GM12801 (cell line): ENCODE measurements at regions not wholly inside any gene's neighbourhood (a gene's known extent, or its start where the extent isn't known, plus 50 kb on each side); places are given as distances from the start of the nearest gene placed in this dataset.

Experiments used
- TF ChIP-seq, protein P1 (sequence below): IDR thresholded peaks from one replicate; pipeline ENCODE4 v1.5.1; 2011; ENCODE audit warnings: control low read depth; ENCODE audit not compliant: insufficient read length; ENCODE audit errors: extremely low read depth

DNA sequence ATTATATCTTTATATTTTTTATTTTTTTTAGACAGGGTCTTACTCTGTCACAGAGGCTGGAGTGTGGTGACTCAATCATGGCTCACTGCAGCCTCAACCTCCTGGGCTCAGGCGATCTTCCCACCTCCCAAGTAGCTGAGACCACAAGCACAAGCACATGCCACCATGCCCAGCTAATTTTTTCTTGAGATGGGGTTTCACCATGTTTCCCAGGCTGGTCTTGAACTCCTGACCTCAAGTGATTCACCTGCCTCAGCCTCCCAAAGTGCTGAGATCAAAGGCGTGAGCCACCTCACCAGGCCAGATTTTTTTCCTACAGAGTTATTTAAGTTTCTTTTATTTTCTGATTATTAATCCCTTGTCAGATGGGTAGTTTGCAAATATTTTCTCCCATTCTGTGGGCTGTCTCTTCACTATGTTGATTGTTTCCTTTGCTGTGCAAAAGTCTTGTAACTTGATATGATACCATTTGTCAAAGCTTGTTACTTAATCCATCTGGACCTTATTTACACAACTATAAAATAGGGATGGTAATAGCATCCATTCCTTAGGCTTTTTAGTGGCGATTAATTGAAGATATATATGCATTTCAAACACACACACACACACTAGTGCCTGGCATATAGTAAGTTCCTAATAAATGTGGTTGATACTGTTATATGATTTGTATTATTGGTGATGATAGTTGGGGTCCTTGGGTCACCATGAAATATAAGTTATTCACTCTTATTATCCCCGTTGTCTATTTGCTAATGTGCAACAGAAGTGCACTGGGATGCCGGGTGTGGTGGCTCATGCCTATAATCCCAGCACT lies 187.1 kb downstream of the BCAS1 start:
- TF ChIP-seq, protein P1, sequence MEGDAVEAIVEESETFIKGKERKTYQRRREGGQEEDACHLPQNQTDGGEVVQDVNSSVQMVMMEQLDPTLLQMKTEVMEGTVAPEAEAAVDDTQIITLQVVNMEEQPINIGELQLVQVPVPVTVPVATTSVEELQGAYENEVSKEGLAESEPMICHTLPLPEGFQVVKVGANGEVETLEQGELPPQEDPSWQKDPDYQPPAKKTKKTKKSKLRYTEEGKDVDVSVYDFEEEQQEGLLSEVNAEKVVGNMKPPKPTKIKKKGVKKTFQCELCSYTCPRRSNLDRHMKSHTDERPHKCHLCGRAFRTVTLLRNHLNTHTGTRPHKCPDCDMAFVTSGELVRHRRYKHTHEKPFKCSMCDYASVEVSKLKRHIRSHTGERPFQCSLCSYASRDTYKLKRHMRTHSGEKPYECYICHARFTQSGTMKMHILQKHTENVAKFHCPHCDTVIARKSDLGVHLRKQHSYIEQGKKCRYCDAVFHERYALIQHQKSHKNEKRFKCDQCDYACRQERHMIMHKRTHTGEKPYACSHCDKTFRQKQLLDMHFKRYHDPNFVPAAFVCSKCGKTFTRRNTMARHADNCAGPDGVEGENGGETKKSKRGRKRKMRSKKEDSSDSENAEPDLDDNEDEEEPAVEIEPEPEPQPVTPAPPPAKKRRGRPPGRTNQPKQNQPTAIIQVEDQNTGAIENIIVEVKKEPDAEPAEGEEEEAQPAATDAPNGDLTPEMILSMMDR, result no peak

DNA sequence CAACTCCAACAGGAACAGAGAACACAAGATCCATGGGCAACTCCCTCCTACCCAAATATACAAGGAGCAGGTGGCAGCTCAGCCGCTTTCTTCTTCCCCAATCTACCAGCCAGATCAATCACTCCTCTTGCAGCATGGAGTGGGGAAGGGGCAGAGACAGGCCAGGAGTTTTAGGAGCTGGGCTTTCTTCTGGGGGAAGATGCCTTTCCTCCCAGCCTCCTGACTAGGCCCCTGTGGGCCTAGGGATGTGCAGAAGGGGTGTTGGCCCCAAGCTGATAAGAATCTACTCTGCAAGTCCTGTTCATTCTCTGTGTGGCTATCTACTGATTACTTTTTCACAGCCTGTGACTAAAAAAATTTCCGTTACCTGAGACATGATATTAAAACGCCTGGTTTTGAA lies 189.0 kb downstream of the BCAS1 start:
- TF ChIP-seq, protein P1, result no peak

DNA sequence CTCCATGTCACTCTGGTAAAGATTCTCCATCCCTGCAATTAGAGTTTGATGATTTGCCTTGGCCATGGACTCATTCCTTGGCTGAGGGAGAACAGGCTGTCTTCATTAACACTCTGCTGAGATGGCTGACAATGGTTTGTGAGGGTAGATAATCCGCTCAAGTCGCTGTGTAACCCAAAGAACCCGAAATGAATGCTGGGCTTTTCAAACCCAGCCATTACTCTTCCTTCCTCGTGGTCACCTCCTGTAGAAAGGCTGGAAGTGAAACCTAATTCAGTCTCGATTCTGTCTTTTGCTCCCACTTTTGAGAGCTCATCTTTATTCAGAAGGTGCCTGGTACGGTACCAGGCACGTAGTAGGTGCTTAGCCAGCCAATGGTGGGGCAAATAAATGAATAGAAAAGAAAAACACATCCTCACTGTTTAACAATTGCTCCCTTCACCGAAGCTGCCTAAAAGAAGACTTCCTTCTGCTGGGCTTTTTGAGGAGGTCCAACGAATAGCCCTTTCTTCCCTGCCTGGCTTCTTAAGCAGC lies 190.2 kb downstream of the BCAS1 start:
- TF ChIP-seq, protein P1, result no peak

DNA sequence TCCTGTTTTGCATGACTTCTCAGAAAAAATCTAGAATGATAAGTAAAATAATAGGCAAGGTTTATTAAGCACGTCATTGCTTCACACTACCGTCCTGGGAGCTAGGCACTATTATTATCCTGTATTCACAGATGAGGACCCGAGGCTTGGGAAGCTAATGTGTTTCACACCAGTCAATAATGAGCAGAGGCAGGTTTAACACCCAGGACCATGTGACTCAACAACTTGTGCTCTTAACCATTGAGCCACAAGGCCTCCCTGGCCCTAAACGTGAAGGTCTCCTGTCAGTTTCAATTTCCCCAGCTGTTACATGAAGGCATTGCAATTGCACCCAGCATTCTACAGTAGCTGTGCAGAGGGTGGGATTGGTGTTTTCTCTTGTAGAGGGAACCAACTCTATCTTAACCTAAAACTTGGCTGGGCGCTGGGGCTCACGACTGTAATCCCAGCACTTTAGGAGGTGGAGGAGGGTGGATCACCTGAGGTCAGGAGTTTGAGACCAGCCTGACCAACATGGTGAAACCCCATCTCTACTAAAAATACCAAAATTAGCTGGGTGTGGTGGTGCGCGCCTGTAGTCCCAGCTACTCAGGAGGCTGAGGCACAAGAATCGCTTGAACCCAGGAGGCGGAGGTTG lies 191.2 kb downstream of the BCAS1 start:
- TF ChIP-seq, protein P1, result no peak

DNA sequence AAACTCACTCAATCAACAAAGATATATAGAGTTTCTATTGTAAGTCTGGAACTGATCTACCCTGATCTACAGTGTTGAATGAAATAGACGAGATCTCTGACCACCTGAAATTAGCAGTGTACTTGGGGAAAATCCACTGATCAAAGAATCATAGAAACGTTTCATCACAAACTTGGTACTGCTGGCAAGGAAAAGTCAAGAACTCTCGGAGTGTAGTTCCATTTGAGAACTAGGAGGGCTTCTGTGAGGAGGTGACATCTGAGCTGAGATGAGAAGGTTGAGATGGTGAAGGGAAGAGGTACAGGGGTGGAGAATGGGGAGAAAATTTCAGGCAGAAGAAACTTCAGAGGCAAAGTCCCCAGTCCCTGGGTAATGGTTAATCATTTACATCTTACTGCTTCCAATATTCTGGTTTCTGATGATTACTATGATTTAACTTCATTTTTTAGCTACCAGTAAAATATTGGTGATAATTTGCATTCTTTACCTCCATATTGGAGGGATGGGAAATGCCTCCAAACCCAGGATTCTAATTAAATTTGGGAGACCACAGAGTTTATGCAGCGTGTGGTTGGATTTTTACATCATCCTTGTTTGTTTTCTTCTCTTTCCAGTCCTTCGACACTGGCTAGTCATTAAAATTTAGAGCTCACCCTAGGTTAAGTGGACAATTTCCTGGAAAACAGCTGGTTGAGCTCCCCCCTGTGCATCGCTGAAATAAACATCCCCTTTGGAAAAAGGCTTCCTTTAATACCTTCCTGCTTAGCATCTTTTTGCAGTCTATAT lies 191.9 kb downstream of the BCAS1 start:
- TF ChIP-seq, protein P1, result no peak

DNA sequence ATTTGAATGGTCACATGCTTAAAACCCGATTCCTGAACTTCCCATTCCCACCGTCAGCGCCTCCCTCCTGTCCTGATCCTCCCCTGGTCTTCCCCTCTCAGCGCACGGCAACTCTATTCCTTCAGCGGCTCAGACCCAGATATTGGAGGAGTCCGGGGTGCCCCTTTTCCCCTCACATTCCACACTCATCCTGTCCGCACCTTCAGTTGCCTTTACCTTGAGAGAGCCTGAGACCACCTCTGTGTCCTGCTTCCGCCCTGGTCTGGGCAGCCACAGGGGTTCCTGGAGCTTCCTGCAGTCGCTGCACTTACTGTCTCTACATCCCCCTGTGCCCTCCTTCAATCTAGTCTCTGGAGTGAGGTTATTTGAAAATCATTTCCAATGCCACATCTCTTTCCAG lies 193.4 kb downstream of the BCAS1 start:
- TF ChIP-seq, protein P1, result no peak

DNA sequence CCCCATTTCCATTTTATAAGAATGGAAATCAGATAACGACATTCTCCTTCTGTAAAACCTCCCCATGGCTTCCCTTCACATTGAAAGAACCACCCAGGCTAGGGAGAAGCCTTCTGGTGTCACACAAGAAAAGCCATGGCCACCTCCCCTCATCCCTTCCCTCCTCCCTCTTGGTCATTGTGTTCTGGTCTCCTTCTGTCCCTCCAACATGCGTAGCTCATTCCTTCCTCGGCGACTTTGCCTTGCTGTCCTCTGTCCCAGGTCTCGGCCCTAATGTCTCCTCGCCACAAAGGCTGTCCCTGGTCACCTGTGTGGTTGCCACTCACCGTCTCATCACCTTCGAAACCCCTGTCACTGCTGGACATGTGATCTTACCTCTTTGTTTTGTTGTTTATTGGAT lies 193.9 kb downstream of the BCAS1 start:
- TF ChIP-seq, protein P1, result no peak
